C4-2B (cell line): ENCODE measurements at regions not wholly inside any gene's neighbourhood (a gene's known extent, or its start where the extent isn't known, plus 50 kb on each side); places are given as distances from the start of the nearest gene placed in this dataset.

Experiments used
- CTCF ChIP-seq: fragments of 450-650 bp; conservative IDR thresholded peaks from 2 replicates; pipeline ENCODE4 v1.5.1; 2017; ENCODE audit warnings: mild to moderate bottlenecking
- ZFX ChIP-seq: fragments of 450-650 bp; IDR thresholded peaks from 2 replicates; pipeline ENCODE4 v1.6.1; 2017

DNA sequence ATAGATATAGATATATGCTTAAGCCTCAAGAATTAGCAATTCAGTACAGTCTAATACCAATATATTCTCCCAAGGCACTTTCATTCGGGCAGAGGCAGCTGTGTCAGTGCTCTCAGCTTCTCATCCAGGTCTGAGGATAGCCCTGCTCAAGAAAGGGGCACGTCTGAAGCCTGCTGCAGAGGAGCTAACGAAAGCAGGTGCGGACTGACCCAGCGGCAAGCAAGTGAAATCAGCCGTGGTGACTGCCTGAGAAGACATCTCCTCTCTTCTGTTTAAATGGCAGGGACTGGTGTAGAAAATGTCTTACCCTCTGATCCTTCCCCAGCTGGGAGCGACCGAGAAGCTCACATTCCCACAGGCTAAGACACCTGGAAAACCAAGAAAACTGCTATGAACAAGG is 468.6 kb downstream of the BRD1 start:
- TF ChIP-seq CTCF, result no peak
- no peak for TF ChIP-seq ZFX
